ENCODE measurements at regions not wholly inside any gene's neighbourhood (a gene's known extent, or its start where the extent isn't known, plus 50 kb on each side); places are given as distances from the start of the nearest gene placed in this dataset.

DNA sequence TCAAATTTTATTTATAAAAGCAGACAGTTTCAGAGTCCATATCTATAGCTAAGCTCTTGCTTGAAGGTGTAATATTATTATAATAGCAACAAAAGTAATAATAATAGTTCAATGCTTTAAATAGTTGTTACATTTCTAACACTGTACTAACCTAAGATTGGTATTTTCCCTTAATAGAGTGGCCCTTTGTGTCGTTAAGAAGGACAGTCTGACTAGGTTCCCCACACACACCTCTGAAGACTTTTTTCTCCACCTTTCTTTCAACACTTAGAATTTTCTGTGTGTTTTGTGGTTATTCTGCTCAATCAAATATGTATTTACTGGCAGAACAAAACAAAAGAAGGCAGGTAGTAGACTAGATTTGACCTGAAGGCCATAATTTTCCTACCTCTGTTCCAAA is 223.2 kb upstream of the ACO1 start:
- no peak for TF ChIP-seq CTCF (IDR thresholded peaks at IDR 0.05)
- no peak for TF ChIP-seq POLR2A (IDR thresholded peaks at IDR 0.05)
